ENCODE measurements at regions not wholly inside any gene's neighbourhood (a gene's known extent, or its start where the extent isn't known, plus 50 kb on each side); places are given as distances from the start of the nearest gene placed in this dataset.

DNA sequence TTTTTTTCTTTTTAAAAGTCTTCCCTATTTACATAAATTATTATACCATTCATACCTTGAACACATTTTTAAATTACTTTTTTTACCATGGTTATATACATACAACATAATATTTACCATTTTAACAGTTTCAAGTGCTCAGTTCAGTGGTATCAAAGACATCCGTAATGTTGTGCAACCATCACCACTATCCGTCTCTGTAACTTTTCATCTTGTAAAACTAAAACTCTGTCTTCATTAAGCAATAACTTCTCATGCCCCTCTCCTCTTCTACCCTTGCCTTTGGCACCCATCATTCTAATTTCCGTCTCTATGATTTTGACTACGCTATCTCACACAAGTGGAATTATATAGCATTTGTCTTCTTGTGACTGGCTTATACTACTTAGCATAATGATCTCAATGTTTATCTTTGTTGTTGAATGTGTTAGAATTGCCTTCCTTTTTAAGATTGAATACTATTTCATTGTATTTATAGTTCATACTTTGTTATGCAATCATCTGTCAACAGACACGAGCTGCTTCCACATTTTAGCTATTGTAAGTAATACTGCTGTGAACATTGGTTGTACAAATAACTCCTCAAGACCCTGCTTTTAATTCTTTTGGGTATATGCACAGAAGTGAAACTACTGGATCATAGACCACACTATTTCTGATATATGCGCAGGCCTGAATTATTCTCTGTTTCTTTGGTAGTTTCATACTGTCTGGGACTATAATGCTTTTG, 689.5 kb upstream of the NCAM2 start:
- DNase-seq: no peak

DNA sequence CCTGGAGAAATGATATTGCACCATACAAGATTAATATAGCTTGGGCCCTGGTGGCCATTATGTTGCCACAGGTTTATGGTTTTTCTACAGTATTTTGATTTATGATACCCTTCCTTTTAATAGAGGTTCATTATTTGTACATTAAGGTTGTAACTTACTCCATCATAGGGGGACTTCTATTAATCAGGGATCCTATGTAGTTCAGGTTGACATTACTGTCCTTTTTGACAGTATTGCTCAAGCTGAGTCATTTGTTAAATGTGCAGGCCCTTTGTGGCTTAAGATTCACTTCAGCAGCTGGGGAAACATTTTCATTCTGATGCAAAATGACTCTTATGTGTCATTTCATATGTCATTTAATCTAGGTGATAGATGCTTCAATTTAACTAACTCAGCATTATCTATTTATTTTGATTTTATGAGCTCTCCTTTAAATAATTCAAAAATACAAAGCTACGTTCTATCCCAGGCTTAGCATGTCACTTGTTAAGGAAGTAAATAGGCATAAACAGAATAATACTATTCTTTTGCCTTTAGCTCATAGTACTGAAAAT, 686.9 kb upstream of the NCAM2 start:
- no peak for DNase-seq

DNA sequence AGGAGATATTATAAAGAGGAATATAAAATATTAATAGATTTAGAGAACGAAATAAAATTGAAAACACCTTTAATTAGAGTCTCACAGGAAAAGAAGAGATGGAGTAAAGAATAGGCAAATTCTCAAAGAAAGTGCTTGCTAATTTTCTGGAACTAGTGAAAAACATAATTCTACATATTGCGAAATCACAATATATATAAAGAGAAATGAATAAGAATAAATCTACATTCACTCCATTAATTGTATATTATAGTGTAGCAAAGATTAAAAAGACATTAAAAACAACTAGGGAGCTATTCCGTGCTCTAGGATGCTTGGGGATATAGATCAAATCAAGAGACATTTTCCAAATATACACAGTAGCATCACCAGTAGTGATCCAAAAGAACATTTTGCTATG, 685.2 kb upstream of the NCAM2 start:
- no peak for DNase-seq

DNA sequence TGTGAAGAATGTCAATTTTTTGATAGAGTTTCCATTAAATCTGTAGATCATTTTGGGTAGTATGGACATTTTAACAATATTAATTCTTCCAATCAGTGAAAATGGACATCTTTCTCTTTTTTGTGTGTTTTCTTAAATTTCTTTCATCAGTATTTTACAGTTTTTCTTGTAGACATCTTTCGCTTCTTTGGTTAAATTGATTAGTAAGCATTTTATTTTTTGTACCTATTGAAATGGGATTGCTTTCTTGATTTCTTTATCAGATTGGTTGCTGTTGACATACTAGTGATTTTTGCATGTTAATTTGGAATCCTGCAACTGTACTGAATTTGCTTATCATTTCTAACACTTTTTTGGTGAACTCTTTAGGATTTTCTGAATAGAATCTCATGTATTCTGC, 683.2 kb upstream of the NCAM2 start:
- no peak for DNase-seq

DNA sequence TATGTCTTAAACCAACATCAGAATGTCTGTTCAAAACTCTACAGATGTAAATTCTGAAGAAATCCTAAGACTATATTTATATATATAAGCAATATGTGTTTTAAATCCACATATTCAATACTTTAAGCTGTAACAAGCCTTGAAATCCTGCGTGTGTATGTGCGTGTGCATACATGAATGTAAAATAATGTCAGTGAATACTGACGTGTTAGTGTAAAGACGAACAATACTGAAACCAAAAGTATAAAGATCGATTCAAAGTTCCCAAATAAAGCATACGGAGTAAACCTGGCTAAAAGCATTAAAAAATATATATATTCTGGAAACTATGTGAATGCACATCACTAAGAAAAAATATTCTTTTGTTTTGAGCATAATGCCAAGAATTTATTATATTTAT, 668.6 kb upstream of the NCAM2 start:
- no peak for DNase-seq

DNA sequence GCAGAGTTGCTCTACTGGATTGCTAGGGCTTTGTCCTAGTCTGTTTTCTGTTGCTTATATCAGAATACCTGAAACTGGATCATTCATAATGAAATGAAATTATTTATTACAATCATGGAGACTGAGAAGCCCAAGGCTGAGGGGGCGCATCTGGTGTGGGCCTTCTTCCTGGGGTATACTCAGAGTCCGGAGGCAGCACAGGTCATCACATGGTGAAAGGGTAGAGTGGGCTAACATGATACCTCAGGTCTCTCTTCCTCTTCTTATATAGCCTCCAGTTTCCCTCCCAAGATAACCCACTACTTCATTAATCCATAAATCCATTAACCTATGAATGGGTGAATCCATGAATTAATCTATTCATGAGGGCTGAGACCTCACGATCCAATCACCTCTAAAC, 667.6 kb upstream of the NCAM2 start:
- no peak for DNase-seq

DNA sequence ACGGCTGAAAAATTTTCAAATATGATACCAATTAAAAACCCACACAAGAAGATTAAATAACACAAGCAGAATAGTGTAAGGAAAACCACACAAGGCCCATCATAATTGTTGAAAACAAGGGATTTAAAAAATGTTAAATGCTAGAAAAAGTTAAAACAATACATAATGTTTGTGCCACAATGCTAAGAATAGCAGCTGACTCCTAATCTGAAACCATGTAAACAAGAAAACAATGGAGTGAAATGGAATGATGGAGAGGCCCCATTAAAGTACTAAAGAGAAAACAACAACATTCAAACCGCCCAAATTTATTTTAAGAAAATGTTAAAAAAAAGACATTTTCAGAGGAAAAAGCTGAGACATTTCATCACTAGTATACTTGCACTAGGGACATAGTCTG, 663.6 kb upstream of the NCAM2 start:
- no peak for DNase-seq

DNA sequence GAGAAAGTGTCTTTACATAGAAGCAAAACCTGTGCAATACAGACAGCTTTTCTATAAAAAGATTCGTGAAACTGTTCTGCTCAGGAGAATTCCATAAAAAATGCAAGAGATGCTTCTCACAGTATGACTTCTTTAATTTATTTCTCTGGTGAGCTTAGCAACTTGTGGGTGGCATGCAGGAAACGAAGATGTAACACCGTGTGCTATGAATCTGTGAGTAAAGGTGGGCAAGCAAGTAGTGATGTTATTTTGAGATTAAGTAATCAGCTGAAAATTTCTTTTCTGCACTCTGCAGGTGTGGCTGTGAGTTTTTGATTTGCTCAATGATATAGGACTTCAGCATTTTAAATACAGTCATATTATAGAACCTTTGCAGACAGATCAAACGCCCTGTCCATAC, 656.8 kb upstream of the NCAM2 start:
- DNase-seq: no peak

DNA sequence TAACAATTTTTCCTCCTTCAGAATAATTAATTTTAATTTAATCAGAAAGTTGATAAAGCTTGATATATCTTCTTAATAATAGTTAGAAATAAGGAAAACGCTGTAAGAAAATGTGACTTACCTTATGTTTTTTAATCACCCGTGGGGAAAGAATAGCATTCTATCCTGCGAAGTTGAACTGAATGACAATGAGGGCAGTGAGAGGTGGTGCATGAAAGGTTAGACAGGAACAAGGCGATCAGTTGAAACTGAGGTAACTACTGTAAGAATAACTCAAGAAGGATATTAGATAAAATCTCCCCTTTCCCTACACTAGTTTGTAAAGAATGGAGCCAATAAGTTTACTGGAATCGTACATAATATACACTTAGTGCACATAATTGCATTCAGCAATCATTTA, 655.0 kb upstream of the NCAM2 start:
- no peak for DNase-seq

DNA sequence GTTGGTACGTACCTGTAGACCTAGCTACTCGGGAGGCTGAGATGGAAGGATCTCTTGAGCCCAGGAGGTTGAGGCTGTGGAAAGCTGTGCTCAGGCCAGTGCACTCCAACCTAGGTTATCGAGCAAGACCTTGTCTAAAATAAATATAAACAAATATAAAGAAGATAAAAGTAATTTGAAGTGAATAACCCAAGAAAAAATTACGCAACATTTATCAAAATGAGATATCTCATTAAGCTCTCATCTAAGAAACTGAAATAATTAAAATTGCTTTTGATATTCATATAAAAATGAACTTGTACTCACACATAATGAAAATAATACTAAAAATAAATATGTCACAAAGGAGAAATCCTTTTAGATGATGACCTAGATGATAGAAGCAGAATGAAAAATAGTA, 647.1 kb upstream of the NCAM2 start:
- DNase-seq: no peak

DNA sequence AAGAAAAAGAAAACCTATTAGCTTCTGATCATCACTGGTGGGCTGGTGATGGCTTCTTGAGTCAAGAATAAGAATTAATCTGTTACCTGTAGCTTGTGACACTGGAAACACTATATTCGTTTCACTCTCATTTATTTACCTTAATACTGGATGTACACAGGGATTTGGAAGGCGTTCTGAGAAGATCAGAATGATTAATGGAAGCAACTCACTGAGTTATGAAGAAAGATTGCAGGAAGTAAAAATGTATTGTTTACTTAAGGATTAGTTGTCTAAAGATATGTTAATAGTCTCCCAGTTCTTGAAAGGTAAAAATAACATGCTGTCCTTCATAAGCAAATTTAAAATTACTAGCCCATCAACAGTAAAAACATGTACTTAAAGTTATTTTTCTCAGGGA, 644.9 kb upstream of the NCAM2 start:
- no peak for DNase-seq

DNA sequence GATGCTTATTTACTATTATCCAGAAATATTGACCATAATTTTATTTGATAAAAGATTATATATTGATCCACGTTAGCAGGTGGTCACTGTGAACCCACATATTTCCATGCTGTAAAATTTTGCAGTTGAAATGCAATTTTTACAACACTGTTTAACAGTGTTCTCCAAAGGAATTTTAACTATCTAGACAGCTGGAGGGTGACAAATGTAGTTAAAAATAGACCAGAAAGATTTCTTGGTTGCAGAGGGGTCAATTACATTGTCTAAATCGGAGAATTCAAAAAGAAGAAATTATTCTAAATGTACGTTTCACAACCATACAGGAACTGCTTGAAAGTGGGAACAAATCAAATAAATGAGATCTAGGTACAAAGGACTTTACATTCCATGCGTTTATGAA, 625.2 kb upstream of the NCAM2 start:
- DNase-seq: no peak

DNA sequence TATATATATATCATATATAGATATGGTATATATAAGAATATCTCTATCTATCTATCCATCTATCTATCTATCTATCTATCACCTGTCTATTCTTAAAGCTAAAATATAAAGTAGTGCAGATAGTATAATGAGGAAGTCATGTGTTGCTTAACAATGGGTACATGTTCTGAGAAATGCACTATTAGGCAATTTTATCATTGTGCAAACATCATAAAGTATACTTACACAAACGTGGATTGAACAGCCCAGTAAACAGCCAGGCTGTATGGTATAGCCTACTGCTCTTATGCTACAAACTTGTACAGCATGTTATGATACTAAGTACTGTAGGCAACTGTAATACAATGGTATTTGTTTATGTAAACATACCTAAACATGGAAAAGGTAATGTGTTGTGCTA, 621.0 kb upstream of the NCAM2 start:
- no peak for DNase-seq

DNA sequence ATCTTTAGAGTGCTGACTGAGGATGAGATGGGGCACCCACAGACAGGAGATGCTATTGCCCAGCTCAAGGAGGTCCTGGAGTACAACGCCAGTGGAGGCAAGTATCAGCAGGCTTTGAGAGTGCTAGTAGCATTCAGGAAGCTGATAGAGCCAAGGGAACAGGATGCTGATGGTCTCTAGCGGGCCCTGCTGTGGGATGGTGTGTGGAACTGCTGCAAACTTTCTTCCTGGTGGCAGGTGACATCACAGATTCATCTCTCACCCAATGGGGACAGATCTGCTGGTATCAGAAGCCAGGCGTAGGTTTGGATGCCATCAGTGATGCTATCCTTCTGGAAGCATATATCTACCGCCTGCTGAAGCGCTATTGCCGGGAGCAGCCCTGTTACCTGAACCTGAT, 609.8 kb upstream of the NCAM2 start:
- no peak for DNase-seq

DNA sequence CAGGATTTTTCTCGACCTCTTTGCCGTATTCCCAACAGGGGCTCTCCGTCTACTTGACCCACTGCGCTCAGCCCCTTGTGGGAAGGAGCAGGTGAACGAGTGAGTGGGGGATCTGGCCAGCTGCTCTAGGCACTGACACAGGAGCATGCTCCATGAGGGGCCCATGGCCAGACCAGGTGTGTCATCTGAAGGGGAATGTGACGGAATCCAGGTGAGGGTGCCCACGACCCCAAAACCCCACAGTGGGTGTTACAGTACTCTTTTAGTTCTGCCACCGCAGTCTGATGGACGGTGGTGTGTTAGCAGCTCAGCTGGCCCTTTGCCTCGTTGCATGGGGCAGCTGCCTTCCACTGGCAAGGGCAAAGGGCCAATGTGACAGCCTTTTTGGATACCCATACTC, 601.4 kb upstream of the NCAM2 start:
- DNase-seq: no peak

DNA sequence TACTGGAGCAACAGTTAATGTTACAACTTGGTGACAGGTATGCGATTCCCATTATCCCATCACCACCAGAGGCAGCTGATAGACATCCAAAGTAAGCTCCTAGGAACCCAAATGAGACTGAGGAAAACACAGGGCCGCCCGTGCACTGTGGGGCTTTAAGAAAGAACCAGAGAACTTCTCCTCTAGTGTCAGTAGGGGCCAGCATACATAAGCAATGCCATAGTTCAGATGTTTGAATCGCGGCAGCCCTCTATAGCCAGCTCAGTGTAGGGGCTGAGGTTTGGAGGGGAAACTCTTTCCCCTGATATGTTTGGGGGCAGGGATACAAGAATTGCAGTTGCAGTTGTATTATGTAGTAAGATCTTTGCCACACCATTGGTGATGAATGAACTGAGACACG, 593.3 kb upstream of the NCAM2 start:
- DNase-seq: no peak

DNA sequence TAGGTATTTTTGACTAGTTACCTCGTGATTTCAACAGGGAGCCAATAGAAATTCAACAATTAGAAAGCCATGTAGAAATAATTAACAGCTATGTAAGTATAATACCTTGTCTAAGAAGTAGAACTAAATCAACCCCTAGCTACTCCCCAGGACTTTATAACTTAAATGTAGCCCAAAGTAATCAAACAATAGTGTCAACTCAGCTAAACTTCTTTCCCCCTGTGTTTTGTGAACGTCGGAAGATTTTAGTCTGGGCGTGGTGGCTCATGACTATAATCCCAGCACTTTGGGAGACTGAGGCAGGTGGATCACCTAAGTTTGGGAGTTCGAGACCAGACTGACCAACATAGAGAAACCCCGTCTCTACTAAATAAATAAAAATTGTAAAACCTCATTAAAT, 579.9 kb upstream of the NCAM2 start:
- no peak for DNase-seq

DNA sequence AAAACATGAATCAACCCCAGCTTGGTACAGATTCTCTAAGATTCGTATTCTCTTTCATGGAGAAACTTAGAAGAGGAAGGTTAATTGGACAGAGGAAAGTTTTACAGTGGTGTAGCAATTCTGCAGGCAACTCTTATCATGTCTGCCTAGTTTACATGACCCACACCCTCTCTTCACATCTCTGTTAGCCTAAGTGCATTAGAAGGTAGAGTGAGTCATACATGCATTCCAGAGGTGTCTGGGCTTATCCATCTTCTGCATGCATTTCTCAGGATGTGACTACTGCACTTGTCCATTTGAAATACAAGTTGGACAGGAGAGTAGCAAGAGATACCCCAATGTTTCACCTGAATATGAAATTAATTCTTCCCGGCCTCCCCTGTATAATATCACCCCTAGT, 578.4 kb upstream of the NCAM2 start:
- no peak for DNase-seq

DNA sequence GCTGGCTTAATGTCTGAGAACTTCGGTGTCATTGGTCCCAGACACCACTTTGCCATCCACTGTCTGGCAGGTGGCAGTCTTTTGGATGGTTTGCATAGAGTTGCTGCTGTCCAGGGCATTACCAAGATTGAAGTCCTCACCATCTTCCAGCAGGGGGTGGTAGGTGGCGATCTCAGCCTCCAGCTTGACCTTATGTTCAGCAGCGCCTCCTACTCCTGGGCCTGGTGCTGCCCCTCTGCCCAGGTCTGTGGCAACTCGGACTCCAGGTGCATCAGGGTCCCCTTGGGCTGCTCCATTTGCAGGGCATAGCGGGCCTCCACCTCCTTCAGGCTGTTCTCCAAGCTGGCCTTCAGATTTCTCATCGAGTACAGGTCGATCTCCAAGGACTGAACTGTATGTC, 573.3 kb upstream of the NCAM2 start:
- no peak for DNase-seq

DNA sequence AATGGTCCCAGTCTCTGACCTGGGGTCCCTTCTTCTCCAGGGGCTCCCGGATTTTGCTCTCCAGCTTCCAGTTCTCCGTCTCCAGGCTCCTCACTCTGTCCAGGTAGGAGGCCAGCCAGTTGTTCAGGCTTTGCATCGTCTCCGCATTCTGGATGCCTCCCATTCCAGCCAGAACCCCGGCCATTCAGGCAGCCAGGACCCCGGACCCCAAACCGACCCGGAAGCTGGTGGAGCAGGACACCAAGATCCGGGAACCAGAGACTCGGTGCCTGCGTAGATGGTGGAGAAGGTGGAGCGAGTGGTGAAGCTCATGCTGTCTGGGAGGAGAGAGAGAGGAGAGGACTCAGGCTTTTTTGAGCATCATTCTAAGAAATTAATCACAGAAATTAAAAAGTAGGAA, 572.4 kb upstream of the NCAM2 start:
- no peak for DNase-seq

DNA sequence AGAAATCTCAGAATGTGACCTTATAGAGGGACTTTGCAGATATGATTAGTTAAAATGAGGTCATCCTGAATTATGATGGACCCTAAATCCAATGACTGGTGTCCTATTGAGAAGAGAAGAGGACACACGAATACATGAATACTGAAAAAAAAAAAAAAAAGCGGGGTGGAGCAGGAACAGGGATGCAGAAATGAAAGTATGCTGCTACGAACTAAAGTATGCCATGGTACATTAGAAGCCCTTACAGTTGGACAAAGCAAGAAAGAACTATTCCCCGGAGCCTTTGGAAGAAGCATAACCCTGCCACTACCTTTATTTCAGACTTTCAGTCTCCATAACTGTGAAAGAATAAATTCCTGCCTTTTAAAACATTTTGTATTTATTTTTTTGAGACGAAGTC, 557.9 kb upstream of the NCAM2 start:
- no peak for DNase-seq

DNA sequence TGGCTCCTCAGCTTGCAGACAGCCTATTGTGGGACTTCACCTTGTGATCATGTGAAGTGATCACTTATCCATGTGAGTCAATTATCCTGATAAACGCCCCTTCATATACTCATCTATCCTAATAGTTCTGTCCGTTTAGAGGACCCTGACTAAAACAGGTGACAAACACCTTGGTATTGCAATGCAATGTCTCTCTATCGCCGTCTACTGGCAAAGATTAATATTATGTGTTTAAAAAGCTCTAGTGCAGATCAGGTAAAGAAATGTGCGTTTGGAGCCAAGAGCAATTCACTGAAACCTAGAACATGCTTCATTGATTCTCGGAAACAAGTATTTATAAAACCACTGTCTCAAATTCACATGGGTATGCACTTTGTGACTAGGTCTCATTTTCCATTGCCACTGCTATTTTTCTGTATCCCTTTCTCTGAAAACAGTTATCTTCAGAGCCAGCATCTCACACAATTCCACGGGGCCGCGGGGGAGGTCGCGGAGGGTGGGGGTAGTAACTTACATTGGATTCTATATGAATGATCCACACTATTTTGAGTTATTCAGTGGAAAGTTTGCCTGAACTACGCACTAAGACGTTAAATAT, 554.6 kb upstream of the NCAM2 start:
- DNase-seq: no peak

DNA sequence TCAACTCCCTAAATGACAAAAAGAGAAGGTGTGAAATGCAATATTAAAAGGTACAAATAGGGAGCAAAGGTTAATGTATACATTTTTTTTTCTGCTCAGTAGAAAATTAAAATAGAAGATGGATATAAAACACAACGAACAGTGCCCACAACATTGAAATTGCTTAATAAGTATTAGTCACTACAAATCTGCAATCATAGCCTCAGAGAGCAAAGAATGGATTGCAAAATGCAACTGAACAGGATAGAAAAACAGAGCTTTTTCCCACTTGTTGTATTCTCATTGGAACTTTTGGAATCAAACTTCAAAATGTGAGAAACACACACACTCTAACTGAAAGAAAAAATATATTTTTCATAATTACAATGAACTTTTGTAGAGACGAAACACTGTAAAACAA, 552.2 kb upstream of the NCAM2 start:
- DNase-seq: no peak

DNA sequence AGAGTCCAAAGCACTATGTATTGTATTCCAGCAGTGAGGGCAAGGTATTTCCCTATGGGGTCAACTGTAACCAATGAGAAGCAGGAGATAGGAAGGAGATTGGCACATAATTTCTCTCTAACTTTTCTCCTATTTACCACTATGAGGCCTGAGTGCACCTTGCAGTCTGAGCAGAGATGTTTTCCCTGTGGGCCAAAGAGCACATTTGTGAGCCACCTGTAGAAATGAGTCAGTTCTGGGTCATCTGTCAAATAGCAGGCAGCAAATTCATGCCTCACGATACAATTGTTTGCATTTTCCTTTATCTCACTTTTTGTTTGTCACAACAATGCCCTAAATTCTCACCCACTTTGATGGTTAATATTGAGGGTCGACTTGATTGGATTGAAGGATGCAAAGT, 547.2 kb upstream of the NCAM2 start:
- DNase-seq: no peak

DNA sequence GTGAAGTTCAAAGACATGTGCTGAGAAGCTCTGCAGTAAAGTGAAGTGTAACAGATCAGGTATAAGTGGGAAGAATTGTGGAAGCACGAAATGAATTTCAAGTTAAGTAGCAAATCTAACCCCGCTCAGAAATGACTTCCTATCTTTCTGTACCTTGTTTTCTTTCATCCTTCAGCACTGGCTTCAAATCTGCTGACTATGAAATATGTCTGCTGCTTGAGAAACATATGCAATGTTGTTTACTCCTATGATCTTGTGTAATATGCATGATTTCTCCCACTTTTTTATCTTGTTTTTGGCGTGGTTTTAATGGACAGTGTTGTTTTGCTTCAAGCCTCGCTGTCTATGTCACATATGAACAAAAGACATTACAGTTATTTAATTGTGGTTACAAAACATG, 545.3 kb upstream of the NCAM2 start:
- no peak for DNase-seq
